ENCODE measurements at regions not wholly inside any gene's neighbourhood (a gene's known extent, or its start where the extent isn't known, plus 50 kb on each side); places are given as distances from the start of the nearest gene placed in this dataset.

- Histone ChIP-seq H2AK5ac (ENCODE audit: low read depth, low read length) (no peak overlapping the region), H4K8ac (ENCODE audit: extremely low read depth, insufficient read depth, low read length) (no peak overlapping the region), H2BK120ac (replicated peaks; ENCODE audit: low read depth, low read length) (no peak overlapping the region), H3K18ac (ENCODE audit: extremely low read depth, low read length) (no peak overlapping the region), H3K79me2 (ENCODE audit: control insufficient read depth in 1 of 2, insufficient read depth in 2 of 2, low read length in 2 of 2) (no peaks in the 10 kb centered on the region), H3K36me3 (ENCODE audit: control insufficient read depth in 2 of 4, insufficient read depth in 4 of 4, low read length in 3 of 4) (no peaks in the 10 kb centered on the region), H2BK20ac (ENCODE audit: low read length) (no peak overlapping the region), H3K4me3 (ENCODE audit: extremely low read depth in 1 of 4, insufficient read depth in 2 of 4, low read depth in 3 of 4, low read length in 4 of 4) (no peak overlapping the region), H4K5ac (ENCODE audit: insufficient read length, low read depth, low read length) (no peak overlapping the region), H4K20me1 (replicated peaks in 1 of 2; ENCODE audit: control insufficient read depth in 1 of 2, insufficient read depth in 2 of 2, low read length in 2 of 2) (no peaks in the 10 kb centered on the region), H3K4me1 (replicated peaks in 1 of 4; ENCODE audit: control insufficient read depth in 3 of 4, insufficient read depth in 4 of 4, low read length in 3 of 4) (no peaks in the 10 kb centered on the region), H3K23ac (ENCODE audit: insufficient read length) (no peak overlapping the region), H3K27me3 (replicated peaks in 1 of 4; ENCODE audit: control insufficient read depth in 3 of 4, extremely low read depth in 1 of 4, insufficient read depth in 3 of 4, low read length in 3 of 4) (no peaks in the 10 kb centered on the region), H3K14ac (ENCODE audit: insufficient read length) (no peak overlapping the region), H2BK5ac (ENCODE audit: low read depth, low read length) (no peak overlapping the region), H3K27ac (ENCODE audit: low read depth, low read length) (no peak overlapping the region), H3K23me2 (ENCODE audit: low read depth, low read length) (no peaks in the 10 kb centered on the region), H2AFZ (ENCODE audit: low read length) (0 out of 2 replicates have a peak overlapping the region, but pooled peaks have one; percentile 53), H2BK15ac (ENCODE audit: low read length) (no peak overlapping the region), H3K79me1 (ENCODE audit: low read depth, low read length) (no peaks in the 10 kb centered on the region), H3K56ac (replicated peaks; ENCODE audit: insufficient read length, low read depth, low read length) (no peak overlapping the region), H3K4me2 (ENCODE audit: insufficient read depth in 1 of 2, low read depth in 2 of 2, low read length in 2 of 2) (no peak overlapping the region), H4K91ac (replicated peaks; ENCODE audit: insufficient read length, low read length) (no peak overlapping the region), H3K9me3 (ENCODE audit: insufficient read depth in 2 of 2, low read depth in 1 of 2, low read length in 1 of 2) (no peaks in the 10 kb centered on the region), H3K9ac (replicated peaks in 1 of 4; ENCODE audit: extremely low read depth in 1 of 4, low read depth in 3 of 4, low read length in 3 of 4) (no peak overlapping the region), H3K4ac (replicated peaks; ENCODE audit: insufficient read length, low read depth, low read length) (no peak overlapping the region), H2BK12ac (ENCODE audit: low read depth, low read length) (no peak overlapping the region)
- DNase-seq (ENCODE audit: low read depth in 1 of 2, low spot score in 2 of 2) (no peak), FAIRE-seq (no peak)
- ChIA-PET CTCF (ENCODE audit: partially characterized antibody) (interaction anchor here (1.0 to 2.7 kb wide), 7 partner anchors 9 to 291 kb away, joined by 3 to 14 read pairs (median 4); no protein-coding TSS in a partner anchor), POLR2A (ENCODE audit: partially characterized antibody) (interaction anchor here (0.5 kb wide), 1 partner anchor 108 kb away, joined by 3 read pairs; no protein-coding TSS in a partner anchor)
- 88% methylated on average over 4 of the region's 4 CpGs; no CpG with 5 or more reads in 1 of the 2 experiments for WGBS, 2 experiments (ENCODE audit: extremely low coverage in 1 of 2, insufficient coverage in 1 of 2, insufficient read length in 1 of 2, insufficient replicate concordance in 2 of 2, low coverage in 1 of 2, low lambda C conversion rate in 2 of 2, missing lambda C conversion rate in 1 of 2)
- no peak for TF ChIP-seq BACH1 (IDR thresholded peaks at IDR 0.05; ENCODE audit: low read length)
- no peak for TF ChIP-seq RNF2 (IDR thresholded peaks at IDR 0.05; ENCODE audit: borderline replicate concordance, low read depth, low read length, missing control alignments, poor library complexity, severe bottlenecking)
- TF ChIP-seq TBP (IDR thresholded peaks at IDR 0.05; ENCODE audit: low read depth, low read length), result no peak
- TF ChIP-seq E2F6 (IDR thresholded peaks at IDR 0.05), result no peak
- TF ChIP-seq EP300 (IDR thresholded peaks at IDR 0.05; ENCODE audit: borderline replicate concordance in 1 of 2, low read depth in 2 of 2, low read length in 2 of 2), result no peak
- TF ChIP-seq BRCA1 (IDR thresholded peaks at IDR 0.05; ENCODE audit: low read depth, low read length), result no peak
- TF ChIP-seq NRF1 (IDR thresholded peaks at IDR 0.05; ENCODE audit: low read depth, low read length), result no peak
- no peak for TF ChIP-seq SRF (IDR thresholded peaks at IDR 0.05; ENCODE audit: low read depth, low read length)
- TF ChIP-seq SIN3A (conservative IDR thresholded peaks at IDR 0.05 in 1 of 2, IDR thresholded peaks at IDR 0.05 in 1 of 2; ENCODE audit: low read depth in 1 of 2, low read length in 2 of 2), result no peak
- TF ChIP-seq KDM1A (IDR thresholded peaks at IDR 0.05; ENCODE audit: borderline replicate concordance, low read length), result no peak
- TF ChIP-seq POLR2A (IDR thresholded peaks at IDR 0.05; ENCODE audit: control extremely low read depth in 1 of 2, low read depth in 2 of 2, low read length in 2 of 2), result no peak
- no peak for TF ChIP-seq SIX5 (IDR thresholded peaks at IDR 0.05; ENCODE audit: low read depth, low read length)
- no peak for TF ChIP-seq POLR2AphosphoS5 (IDR thresholded peaks at IDR 0.05; ENCODE audit: low read depth, low read length)
- no peak for TF ChIP-seq SP1 (IDR thresholded peaks at IDR 0.05; ENCODE audit: low read depth, low read length)
- TF ChIP-seq SP2 (IDR thresholded peaks at IDR 0.05; ENCODE audit: low read length), result no peak
Measured at GRCh38 chr11:86748296-86748695, 52.0 kb upstream of the PRSS23 start.
